ENCODE measurements at regions not wholly inside any gene's neighbourhood (a gene's known extent, or its start where the extent isn't known, plus 50 kb on each side); places are given as distances from the start of the nearest gene placed in this dataset.

DNA sequence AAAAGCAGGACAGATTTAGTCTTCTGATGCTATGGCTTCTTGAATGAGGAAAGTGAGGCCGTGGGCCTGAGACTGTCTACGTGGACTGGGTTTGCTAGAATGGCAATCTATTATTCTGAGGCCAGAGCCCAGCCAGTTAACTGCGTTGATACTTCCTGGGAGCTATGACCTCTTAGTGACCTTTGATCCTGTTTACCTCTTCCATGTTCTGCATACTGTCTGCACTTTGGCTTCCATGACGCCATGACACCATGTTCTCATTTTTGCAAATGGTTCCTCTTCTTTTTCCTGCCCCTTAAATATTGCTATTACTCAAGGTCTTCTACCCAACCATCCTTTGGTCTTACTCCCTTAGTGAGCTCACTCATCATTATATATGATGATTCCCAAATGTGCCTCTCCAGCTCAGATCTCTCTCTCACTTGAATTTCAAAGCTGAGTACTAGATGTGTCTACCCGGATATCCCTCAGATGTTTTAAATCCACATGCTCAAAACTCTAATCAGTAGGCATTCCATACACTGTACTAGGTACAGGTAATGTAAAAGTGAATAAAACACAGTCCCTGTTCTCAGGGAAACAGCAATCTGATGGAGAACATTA is 66.1 kb upstream of the ATP1A1 start:
- H3K9me3 ChIP-seq (replicated peaks in 1 of 3), result no peaks in the 10 kb centered on the region
- no peak overlapping the region for H3K4me3 ChIP-seq
- no peak for DNase-seq
- no peaks in the 10 kb centered on the region for H3K27me3 ChIP-seq
- H3K4me1 ChIP-seq (replicated peaks in 1 of 2), result peaks cover 4 to 6% of the 10 kb centered on the region in 2 donors
- no peak overlapping the region for H3K27ac ChIP-seq
- WGBS, 4 donors, result 82 to 89% (median 85%) methylated on average over 5 of the region's 5 CpGs
- TF ChIP-seq POLR2A (IDR thresholded peaks at IDR 0.05), result no peak
- no peak for TF ChIP-seq CTCF (IDR thresholded peaks at IDR 0.05)
- intact Hi-C loops (cut with DNase I), result no loop called here
- no peaks in the 10 kb centered on the region for H3K36me3 ChIP-seq (replicated peaks in 1 of 2)

GRCh38 chr1:116308276-116308675 is 64.8 kb upstream of the ATP1A1 start:
- no peak for DNase-seq
- Histone ChIP-seq H3K9me3 (replicated peaks in 1 of 3) (no peaks in the 10 kb centered on the region), H3K4me1 (replicated peaks in 1 of 2) (no peaks in the 10 kb centered on the region), H3K36me3 (replicated peaks in 1 of 2) (no peaks in the 10 kb centered on the region), H3K4me3 (no peak overlapping the region), H3K27me3 (no peaks in the 10 kb centered on the region), H3K27ac (no peak overlapping the region)
- intact Hi-C loops (cut with DNase I), result no loop called here
- no peak for TF ChIP-seq CTCF (IDR thresholded peaks at IDR 0.05)
- TF ChIP-seq POLR2A (IDR thresholded peaks at IDR 0.05), result no peak

DNA sequence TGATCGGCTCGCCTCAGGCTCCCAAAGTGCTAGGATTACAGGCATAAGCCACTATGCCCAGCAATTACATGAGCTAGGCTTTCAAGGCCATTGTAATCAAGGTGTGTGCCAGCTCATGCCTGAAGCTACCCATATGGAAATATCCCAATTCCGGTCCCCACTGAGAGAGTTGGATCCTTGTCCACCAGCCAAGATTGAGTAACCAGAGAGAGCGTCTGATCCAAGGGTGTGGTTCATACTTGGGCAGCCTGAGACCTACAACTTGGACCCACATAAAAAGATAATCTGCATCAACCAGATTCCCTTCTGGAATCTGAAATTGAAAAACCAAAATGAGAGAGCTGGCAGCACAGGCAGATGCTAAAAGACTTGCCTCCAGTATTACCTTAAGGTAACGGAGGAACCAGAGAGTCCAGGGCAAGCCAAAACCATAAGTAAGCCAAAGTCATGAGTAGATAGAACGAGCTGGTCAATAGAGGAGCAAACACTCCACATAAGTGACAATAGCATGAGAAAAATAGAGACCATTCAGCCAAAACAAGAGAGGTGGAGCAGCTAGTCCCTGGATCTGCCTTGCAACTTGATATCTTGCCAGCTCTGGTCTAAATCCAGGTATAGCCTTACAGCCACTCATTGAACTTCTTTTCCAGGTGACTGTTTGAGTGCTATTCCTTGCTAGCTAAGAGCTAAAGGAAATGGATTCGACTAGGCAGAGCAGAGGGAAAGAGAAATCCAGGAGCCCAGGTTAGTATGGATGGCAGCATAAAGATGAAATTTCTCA is 63.8 kb upstream of the ATP1A1 start:
- no peak for DNase-seq
- no peaks in the 10 kb centered on the region for H3K9me3 ChIP-seq (replicated peaks in 1 of 3)
- no peak overlapping the region for H3K4me3 ChIP-seq
- intact Hi-C loops (cut with DNase I), result no loop called here
- H3K27ac ChIP-seq, result no peak overlapping the region
- no peaks in the 10 kb centered on the region for H3K27me3 ChIP-seq
- 79 to 88% (median 84%) methylated on average over 5 to 7 of the region's 7 CpGs for WGBS, 4 donors
- TF ChIP-seq POLR2A (IDR thresholded peaks at IDR 0.05), result no peak
- no peak for TF ChIP-seq CTCF (IDR thresholded peaks at IDR 0.05)
- H3K36me3 ChIP-seq (replicated peaks in 1 of 2), result no peaks in the 10 kb centered on the region
- H3K4me1 ChIP-seq (replicated peaks in 1 of 2), result no peaks in the 10 kb centered on the region

- no peak for DNase-seq
Observed at GRCh38 chr1:116310180-116310579, 62.9 kb upstream of the ATP1A1 start.

More at GRCh38 chr1:116310180-116310579, 62.9 kb upstream of the ATP1A1 start:
- Histone ChIP-seq H3K27me3 (no peaks in the 10 kb centered on the region), H3K4me3 (no peak overlapping the region), H3K4me1 (replicated peaks in 1 of 2) (no peaks in the 10 kb centered on the region), H3K36me3 (replicated peaks in 1 of 2) (no peaks in the 10 kb centered on the region), H3K9me3 (replicated peaks in 1 of 3) (no peaks in the 10 kb centered on the region), H3K27ac (no peak overlapping the region)
- TF ChIP-seq POLR2A (IDR thresholded peaks at IDR 0.05) (no peak), CTCF (IDR thresholded peaks at IDR 0.05) (no peak)
- intact Hi-C loops (cut with DNase I), result no loop called here
- WGBS, 4 donors, result 74 to 83% (median 81%) methylated on average over 4 of the region's 4 CpGs
